A673 (cell line): ENCODE measurements at regions not wholly inside any gene's neighbourhood (a gene's known extent, or its start where the extent isn't known, plus 50 kb on each side); places are given as distances from the start of the nearest gene placed in this dataset.

ENCODE experiments used
- CTCF ChIP-seq: fragments of 300-800, 200-600 bp; sonication (generic); conservative IDR thresholded peaks from 2 replicates; pipeline ENCODE4 v1.5.1; 2017; ENCODE audit warnings: low read depth, mild to moderate bottlenecking, antibody characterized with exemption, low read length, moderate library complexity, mixed read lengths
- EZH2 ChIP-seq: fragments of 200-600 bp; sonication (generic); IDR thresholded peaks from 2 replicates; pipeline ENCODE4 v1.6.1; 2017; ENCODE audit warnings: borderline replicate concordance, low read depth, mild to moderate bottlenecking, mixed read lengths, antibody characterized with exemption, low read length; ENCODE audit not compliant: poor library complexity, severe bottlenecking

DNA sequence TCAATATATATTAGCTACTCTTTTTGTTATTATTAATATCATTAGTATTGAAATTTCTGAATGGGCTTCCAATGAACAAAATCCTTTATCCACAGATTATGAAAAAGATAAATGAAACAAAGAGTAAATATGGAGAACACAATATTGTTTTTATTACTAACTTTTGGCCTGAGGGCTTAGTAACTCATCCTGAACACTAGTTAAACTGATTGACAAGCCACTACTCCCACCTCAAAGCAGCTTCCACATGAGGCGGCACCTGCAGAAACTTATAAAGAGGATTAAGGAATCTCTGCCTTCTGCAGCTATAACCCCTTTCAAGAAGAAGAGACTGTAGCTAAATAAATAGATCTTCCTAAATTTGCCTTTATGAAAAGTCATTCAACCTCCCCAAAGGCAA is 187.6 kb upstream of the ALG10 start:
- TF ChIP-seq CTCF: no peak
- TF ChIP-seq EZH2: no peak
